ENCODE measurements at regions not wholly inside any gene's neighbourhood (a gene's known extent, or its start where the extent isn't known, plus 50 kb on each side); places are given as distances from the start of the nearest gene placed in this dataset.
"Not testable (repeated sequence)": the region's sequence is repeated elsewhere in the genome, so short reads cannot be mapped to it uniquely, and the experiment has no call there.

DNA sequence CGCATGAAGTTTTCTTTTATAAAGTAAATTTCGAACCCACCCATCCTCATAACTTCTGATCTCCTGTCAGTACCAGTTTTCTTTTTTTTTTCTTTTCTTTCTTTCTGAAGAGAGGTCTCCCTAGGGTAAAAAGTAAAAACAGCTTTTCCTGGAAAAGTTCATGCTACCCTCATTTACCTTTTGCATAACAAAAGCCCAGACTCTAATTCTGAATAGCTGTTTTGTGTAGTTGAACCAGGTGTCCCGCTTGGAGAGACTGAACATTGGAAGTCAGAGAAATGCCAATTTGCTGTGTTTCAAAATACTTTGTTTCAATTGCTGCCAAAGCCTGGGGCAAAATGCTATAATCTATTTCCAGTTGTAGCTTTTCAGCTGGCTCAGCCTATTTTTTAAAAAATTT is 113.7 kb upstream of the RUNX1 start:
- no peak for DNase-seq (ENCODE audit: low spot score)

DNA sequence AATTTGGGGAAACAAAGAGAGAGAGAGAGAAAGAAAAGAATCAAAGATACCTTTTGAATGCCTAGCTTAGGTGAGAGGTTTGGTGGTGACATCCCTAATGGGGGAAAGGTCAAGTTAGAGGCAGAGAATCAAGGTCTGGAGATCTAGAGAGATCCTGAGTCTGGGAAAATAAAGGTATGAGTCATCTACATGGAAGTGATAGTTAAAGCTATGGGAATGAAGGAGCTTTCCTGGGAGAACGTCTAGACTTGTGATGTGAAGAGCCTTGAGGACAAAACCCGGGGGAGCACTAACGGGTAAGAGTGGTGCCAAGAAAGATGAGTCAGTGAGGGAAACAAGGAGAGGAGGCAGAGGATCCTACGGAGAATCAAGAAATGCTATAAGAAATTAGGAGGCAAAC is 110.8 kb upstream of the RUNX1 start:
- DNase-seq (ENCODE audit: low spot score): no peak

DNA sequence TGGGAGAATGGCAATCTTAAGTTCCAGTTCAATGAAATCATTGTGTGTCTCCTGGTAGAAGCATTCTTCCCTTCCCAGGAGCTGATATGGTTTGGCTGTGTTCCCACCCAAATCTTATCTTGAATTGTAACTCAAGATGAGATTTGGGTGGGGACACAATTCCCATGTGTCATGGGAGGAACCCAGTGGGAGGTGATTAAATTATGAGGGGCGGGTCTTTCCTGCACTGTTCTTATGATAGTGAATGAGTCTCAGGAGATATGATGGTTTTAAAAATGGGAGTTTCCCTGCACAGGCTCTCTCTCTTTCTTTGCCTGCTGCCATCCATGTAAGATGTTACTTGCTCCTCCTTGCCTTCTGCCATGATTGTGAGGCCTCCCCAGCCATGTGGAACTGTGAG is 108.3 kb upstream of the RUNX1 start:
- not testable (repeated sequence) for DNase-seq (ENCODE audit: low spot score)

GRCh38 chr21:35156293-35157278 is 107.5 kb upstream of the RUNX1 start:
- no peak for DNase-seq (ENCODE audit: low spot score)

DNA sequence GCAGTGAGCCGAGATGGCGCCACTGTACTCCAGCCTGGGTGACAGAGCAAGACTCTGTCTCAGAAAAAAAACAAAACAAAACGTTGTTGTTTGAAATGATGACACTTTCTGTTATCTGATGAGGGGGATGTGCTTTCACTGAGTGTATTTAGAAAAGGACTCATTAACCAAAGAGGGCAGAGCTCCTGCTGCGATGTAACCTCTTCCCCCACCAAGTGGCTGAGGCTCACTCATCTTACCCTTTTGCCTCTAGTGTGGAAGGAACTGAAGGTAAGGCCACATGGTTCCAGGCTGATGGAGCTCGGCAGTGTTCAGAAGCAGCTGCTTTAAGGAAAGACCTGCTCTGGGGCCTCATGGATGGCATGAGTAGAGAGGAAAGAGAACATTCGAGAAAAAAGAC is 105.7 kb upstream of the RUNX1 start:
- no peak for DNase-seq (ENCODE audit: low spot score)

GRCh38 chr21:35153671-35154070 is 104.6 kb upstream of the RUNX1 start:
- no peak for DNase-seq (ENCODE audit: low spot score)

DNA sequence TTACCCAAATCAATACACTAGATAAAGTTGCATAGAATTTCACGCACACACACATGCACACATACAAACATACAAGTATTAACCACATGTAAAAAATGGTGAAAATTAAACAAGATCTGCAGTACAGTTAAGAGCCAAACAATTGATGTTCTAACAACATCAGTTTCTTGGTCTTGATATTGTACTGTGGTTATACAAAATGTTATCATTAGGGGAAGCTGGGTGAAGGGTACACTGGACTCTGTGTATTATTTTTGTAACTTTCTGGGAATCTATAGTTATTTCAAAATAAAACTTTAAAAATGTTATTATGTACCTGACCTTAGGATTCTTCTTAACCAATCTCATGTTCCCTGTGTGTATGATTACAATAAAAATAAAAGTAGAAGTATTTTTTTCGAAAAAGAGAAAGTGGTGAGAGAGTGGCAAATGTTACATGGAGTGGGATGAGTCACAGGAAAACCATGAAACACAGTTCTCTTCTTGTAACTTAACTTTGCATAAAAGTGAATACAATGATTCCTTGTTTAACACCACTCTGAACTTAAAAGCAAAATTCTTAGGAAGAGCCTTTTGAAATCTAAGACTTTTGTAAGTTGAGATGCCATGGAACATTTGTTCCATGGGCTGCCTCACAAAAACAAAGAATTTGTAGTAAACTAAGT is 101.6 kb upstream of the RUNX1 start:
- no peak for DNase-seq (ENCODE audit: low spot score)

DNA sequence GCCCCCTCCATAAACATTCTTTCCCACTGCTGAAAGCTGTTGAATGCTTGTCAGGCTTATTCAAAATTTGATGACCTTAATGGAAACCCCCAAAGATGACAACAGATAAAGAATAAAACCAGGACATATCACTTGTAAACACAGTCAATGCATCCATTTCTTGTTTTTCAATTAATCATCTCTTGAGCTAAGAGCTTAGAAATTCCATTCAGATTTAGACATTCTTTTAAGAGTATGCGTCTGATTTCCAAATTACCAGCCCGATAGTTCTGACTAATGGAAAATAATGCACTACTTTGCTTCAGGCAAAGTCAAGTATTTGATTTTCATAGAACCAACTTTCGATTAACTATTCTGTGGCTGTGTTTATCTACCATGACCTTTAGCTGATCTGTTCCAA is 100.6 kb upstream of the RUNX1 start:
- DNase-seq (ENCODE audit: low spot score): no peak

- DNase-seq (ENCODE audit: low spot score): no peak
These were observed 98.3 kb upstream of the RUNX1 start for GRCh38 chr21:35147439-35147838.

DNA sequence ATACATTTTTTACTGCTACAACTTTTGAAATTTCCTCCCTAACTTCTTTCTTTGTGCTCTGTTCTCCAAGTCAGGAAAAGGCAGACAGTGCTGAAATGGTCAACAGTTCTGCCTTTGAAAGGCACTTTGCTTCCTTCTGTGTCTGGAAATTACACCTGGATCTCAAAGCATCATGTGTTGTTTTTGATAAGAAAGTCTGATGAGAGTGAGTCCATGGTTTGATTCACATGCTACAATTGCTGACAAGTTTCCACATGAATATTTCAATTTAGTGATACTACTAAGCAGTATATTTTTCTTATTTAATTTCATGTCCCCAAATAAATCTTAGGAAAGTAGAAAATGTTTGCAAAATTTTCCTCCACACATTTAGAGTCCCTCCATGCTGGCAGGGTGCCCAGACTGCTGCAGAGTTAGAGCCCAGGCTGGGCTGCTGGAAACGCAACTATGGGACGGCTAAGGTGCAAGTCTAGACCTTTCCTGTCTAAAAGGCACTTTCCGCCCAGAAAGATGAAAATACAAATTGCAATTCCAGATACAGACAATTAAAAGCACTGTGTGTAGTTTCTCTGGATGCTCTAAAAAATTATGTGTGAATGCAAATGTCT is 96.6 kb upstream of the RUNX1 start:
- no peak for DNase-seq (ENCODE audit: low spot score)

GRCh38 chr21:35144978-35145377 is 95.9 kb upstream of the RUNX1 start:
- no peak for DNase-seq (ENCODE audit: low spot score)

DNA sequence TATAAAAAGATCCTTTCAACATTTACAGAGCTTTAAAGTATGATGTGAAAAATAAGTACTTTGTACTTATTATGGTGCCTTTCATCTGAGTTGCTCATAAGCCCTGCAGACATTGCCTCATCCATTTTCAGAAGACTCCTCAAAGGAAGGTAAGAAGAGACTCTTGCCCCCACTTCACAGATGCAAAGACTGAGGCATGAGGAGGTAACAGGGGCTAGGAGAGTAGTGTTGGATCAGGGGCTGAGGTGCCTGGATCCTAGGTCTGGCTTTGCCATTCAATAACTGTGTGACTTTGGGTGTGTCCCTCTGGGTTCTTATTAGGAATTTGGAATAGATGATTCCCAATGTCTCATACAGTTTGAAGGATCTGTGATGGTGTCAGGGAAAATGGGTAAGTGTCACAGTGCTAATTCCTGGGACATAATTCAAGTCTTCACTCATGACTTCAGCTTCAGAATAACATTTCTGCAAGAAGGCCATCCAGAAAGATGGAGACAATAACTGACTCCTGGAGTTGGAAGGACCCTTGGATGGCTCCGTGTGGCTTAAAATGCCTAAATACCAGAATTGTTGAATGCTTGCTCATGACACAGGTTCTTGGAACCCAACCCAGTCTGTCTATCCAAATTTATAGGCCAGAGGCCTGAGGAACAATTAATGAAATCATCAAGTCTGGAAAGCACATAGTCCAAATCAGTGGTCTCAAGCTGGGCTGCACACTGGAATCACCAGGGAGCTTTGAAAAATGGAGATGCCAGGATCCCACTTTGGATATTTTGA is 93.1 kb upstream of the RUNX1 start:
- no peak for DNase-seq (ENCODE audit: low spot score)

- no peak for DNase-seq (ENCODE audit: low spot score)
These were observed 90.2 kb upstream of the RUNX1 start for GRCh38 chr21:35139382-35139715.

DNA sequence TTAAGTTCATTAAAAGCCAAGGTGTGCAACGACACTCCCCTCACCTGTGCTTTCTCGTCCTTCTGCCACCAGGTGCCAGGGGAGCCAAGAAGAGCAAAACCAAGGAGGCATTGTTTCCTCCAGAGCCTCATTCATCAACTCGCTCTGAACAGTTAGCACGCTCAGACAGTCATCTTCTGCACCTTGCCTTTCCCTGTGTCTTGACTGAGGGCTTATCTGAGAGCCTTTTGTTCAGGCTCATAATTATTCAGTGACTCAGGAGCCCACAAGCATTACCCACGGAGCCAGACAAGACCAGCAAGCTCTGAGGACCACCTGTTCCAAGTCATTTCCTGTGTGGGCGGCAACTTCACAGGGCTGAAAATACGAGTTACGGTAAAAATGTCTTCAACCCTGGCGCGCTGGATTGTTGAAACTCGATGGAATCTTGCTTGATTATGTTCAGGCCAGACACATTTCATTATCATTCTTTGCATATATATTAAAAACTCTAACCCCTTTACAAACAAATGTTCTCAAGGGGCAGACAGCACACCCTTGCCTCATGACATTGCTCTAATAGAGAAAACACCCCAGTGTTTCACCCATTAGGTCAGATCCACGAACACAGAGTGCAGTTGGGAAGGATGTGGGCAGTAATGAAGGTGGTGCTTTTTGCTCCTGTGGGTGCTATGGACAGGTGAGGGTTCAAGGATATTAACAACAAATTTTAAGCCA is 89.7 kb upstream of the RUNX1 start:
- no peak for DNase-seq (ENCODE audit: low spot score)

DNA sequence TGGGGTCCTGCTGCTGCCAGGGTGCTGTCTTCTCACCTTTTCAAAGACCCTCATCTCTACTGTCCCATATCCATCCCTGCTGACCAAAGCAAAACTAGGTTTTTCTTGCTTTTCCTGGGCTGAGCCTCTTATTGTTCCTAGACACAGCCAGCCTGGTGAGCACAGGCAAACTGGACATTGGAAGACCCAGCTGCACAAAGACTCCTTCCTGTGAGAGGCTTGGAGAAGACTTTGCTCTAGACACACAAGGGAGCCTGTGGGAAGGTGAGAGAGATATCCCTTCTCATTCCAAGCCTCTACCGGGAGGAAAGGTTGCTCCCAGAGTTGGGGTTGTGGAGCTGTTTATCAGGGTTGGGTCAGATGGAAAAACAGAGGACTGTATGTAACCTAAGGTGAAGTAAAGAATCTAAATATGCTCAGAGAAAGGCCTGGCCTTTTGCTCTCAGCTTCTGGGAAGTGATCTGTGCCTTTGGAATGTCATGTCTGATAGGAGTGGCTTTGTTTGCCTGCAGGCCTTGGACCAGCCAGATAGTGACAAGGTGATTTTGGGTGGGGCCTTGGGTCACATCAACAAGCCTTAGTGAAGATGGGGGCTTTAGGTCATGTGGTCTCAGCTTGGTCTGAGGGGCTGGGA is 87.6 kb upstream of the RUNX1 start:
- no peak for DNase-seq (ENCODE audit: low spot score)

DNA sequence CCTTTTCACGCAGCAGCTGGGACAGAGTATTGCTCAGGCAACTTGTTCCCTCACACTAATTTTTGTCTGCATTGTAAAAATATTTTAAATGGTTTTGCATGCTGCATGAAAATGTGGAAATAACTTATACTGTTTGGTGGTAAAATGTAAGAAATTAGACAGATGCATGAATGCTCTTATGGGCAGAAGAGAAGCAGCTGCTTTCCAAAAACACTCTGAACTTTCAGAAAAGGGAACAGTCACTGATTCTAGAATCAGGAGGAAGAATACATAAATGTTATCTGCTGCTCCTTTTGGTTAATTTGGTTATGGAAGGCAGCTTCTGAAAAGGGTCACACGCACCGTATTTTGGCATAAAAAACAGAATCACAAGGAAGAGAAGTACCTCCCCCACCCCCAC is 87.0 kb upstream of the RUNX1 start:
- no peak for DNase-seq (ENCODE audit: low spot score)

DNA sequence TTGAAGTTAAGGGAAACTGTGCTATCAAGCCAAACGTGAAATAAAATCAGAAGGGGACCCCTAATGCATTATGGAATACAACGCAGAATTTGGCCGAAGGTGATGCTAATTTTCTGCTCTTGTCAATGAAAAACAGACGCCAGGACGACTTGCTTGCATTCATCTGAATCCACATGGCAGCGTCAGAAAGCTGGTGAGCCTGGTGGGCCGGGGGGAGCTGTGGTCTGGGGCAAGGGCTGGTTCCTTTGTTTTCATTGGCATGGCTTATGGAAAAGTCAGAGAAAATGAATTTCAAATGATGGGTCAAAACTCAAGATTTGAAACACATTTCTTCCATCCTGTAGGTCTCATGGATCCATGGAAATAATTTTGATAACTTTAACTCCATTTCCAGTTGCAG is 86.4 kb upstream of the RUNX1 start:
- no peak for DNase-seq (ENCODE audit: low spot score)

- DNase-seq (ENCODE audit: low spot score): no peak
These were observed 85.2 kb upstream of the RUNX1 start for GRCh38 chr21:35134309-35134708.

- no peak for DNase-seq (ENCODE audit: low spot score)
These were observed 79.4 kb upstream of the RUNX1 start for GRCh38 chr21:35128536-35128935.

DNA sequence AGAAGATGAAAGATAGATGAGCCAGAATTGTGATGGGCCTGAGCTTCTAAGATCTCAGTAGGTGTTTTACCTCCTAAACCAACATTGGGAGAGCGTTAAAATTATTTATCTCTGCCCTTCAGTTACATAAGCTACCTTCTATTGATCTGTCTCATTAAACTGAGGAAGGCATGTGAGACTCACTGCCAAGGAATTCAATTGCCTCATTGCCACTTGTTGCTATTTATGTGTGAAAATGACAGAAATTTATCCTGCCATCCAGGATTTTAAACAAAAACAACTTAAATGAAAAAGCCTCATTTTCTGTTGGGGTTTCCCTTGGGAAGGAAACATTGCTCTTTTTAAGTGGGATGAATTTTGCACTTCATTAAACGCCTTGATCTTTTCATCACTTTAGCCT is 78.7 kb upstream of the RUNX1 start:
- DNase-seq (ENCODE audit: low spot score): no peak

DNA sequence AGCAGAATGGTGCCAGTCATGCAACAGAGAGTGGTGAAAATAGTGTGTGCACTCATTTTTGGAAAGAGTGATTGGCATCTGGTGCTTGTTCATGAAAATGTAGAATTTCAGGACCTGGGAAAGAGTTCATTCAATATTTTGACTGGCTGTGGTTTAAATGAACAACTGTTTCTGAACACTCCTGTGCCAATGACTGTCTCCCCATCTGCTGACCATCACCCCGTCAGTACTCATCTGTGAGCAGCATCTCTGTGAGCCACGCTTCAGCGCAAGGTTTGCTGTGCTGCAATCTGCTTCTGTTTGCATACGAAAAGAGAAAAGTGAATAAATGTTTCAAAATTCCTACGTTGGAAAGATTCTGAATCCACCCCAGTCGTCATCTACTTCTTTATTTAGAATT is 77.9 kb upstream of the RUNX1 start:
- DNase-seq (ENCODE audit: low spot score): no peak
